Tibial nerve (tissue), 4 donors: ENCODE measurements at regions not wholly inside any gene's neighbourhood (a gene's known extent, or its start where the extent isn't known, plus 50 kb on each side); places are given as distances from the start of the nearest gene placed in this dataset.

Source experiments
- DNase-seq, 2 donors: peaks; one replicate each; pipeline ENCODE4 v3.0.0-alpha.2; 2019; ENCODE audit warnings: low spot score in 2 of 2
- H3K27ac ChIP-seq, 4 donors: fragments of 200-600 bp; sonication (generic) in 3 of 4; one replicate each; pipeline ENCODE4 v1.5.1; 2017 to 2019; ENCODE audit warnings: mild to moderate bottlenecking in 1 of 4
- H3K27me3 ChIP-seq, 2 donors: fragments of 200-600 bp; sonication (generic) in 1 of 2; one replicate each; pipeline versions ENCODE4 v1.5.1 to v1.6.0; 2017 to 2019
- H3K36me3 ChIP-seq, 3 donors: fragments of 200-600 bp; sonication (generic); one replicate each; pipeline ENCODE4 v1.5.1; 2018 to 2019
- H3K4me1 ChIP-seq, 4 donors: fragments of 200-600 bp; sonication (generic) in 3 of 4; one replicate each; pipeline ENCODE4 v1.5.1; 2017 to 2019
- H3K4me3 ChIP-seq, 4 donors: fragments of 200-600 bp; sonication (generic) in 3 of 4; one replicate each; pipeline ENCODE4 v1.5.1; 2017 to 2019; ENCODE audit warnings: mild to moderate bottlenecking in 1 of 4, moderate library complexity in 1 of 4
- H3K9me3 ChIP-seq, 4 donors: fragments of 200-600 bp; sonication (generic) in 3 of 4; one replicate each; pipeline ENCODE4 v1.5.1; 2017 to 2019
- CTCF ChIP-seq, 5 experiments: fragments of 200-600 bp in 3 of 5; fragments of 450-650 bp in 2 of 5; sonication (generic) in 3 of 5; IDR thresholded peaks; one replicate each; pipeline ENCODE4 v1.5.1; 2016 to 2019; ENCODE audit warnings: antibody characterized with exemption in 5 of 5, mild to moderate bottlenecking in 3 of 5, moderate library complexity in 2 of 5
- EP300 ChIP-seq, 2 donors: sonication (generic); formaldehyde crosslinking; IDR thresholded peaks; one replicate each; pipeline ENCODE4 v1.6.1; 2017; ENCODE audit warnings: antibody characterized with exemption in 2 of 2, mild to moderate bottlenecking in 1 of 2
- POLR2A ChIP-seq, 2 donors: fragments of 450-650 bp; IDR thresholded peaks; one replicate each; pipeline ENCODE4 v1.6.1; 2017; ENCODE audit warnings: antibody characterized with exemption in 2 of 2, mild to moderate bottlenecking in 2 of 2, moderate library complexity in 2 of 2
- WGBS, 2 donors: methylation state at CpG; one replicate each; pipeline ENCODE4 v1.1.5; 2018; 5-methylcytosine and 5-hydroxymethylcytosine counted together

DNA sequence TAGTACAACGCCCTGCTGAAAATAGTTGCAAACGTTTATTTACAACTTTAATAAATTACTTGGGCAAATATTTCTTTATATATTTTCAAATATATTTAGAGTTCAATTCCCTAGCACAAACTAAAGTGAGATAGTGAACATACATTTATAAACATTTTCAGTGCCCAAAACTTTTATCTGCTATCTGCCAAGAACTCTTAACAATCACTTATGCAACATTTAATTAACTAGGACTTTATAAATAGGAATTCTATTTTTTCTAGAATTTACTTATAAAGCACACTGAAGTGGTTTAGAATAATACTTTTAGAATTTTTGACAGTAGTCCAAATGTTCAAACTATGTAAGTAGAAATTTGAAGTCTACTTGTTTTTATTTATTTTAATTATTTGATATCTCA is 452.6 kb upstream of the RGS17 start:
- Histone ChIP-seq H3K9me3 (peaks cover 0 to 8% (median 0%) of the 10 kb centered on the region in 4 donors), H3K4me1 (no peaks in the 10 kb centered on the region), H3K27me3 (no peaks in the 10 kb centered on the region), H3K36me3 (no peaks in the 10 kb centered on the region), H3K4me3 (no peak overlapping the region), H3K27ac (no peak overlapping the region)
- no peak for TF ChIP-seq CTCF (IDR thresholded peaks at IDR 0.05)
- TF ChIP-seq EP300 (IDR thresholded peaks at IDR 0.05), result no peak
- TF ChIP-seq POLR2A (IDR thresholded peaks at IDR 0.05), result no peak
- no peak for DNase-seq
- 88 to 91% methylated on average over 2 of the region's 2 CpGs for WGBS, 2 donors

DNA sequence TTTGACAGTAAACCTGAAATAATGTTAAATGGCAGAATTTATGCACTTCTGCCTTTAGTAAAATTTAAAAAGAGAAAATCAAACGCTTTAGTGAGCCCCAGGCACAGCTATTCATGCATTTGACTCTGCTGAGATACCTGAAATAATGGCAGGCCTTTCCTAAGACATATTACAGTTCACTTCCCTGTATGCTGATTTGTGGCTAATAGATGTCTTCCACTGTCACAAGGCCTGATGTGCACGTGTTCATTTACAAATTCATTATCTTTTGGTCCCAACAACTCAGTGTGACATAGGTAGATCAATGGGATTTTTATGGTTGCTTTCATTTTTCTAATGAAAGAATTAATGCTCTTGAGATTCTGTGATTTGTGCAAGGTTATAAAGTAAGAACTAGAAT is 449.7 kb upstream of the RGS17 start:
- DNase-seq, result no peak
- Histone ChIP-seq H3K27me3 (no peaks in the 10 kb centered on the region), H3K9me3 (peaks cover 0 to 9% (median 0%) of the 10 kb centered on the region in 4 donors), H3K4me3 (no peak overlapping the region), H3K27ac (no peak overlapping the region), H3K36me3 (no peaks in the 10 kb centered on the region), H3K4me1 (no peaks in the 10 kb centered on the region)
- WGBS, 2 donors, result 68 to 78% methylated on average over 2 of the region's 2 CpGs
- no peak for TF ChIP-seq POLR2A (IDR thresholded peaks at IDR 0.05)
- TF ChIP-seq EP300 (IDR thresholded peaks at IDR 0.05), result no peak
- no peak for TF ChIP-seq CTCF (IDR thresholded peaks at IDR 0.05)

- H3K4me3 ChIP-seq, result no peak overlapping the region
- 88 to 89% methylated on average over 3 of the region's 3 CpGs for WGBS, 2 donors
- H3K4me1 ChIP-seq, result no peaks in the 10 kb centered on the region
- no peaks in the 10 kb centered on the region for H3K36me3 ChIP-seq
- no peaks in the 10 kb centered on the region for H3K27me3 ChIP-seq
- no peak for TF ChIP-seq CTCF (IDR thresholded peaks at IDR 0.05)
- no peak for DNase-seq
- no peak overlapping the region for H3K27ac ChIP-seq
- peaks cover 0 to 9% (median 0%) of the 10 kb centered on the region in 4 donors for H3K9me3 ChIP-seq
Observed at GRCh38 chr6:153575528-153575927, 444.4 kb upstream of the RGS17 start.

GRCh38 chr6:153574231-153574630 is 443.1 kb upstream of the RGS17 start:
- Histone ChIP-seq H3K4me3 (no peak overlapping the region), H3K4me1 (no peaks in the 10 kb centered on the region), H3K9me3 (peaks cover 0 to 6% (median 0%) of the 10 kb centered on the region in 4 donors), H3K27me3 (no peaks in the 10 kb centered on the region), H3K36me3 (no peaks in the 10 kb centered on the region), H3K27ac (no peak overlapping the region)
- 66% methylated on average over 2 of the region's 2 CpGs for WGBS, 2 donors
- no peak for TF ChIP-seq POLR2A (IDR thresholded peaks at IDR 0.05)
- TF ChIP-seq CTCF (IDR thresholded peaks at IDR 0.05), result no peak
- TF ChIP-seq EP300 (IDR thresholded peaks at IDR 0.05), result no peak
- DNase-seq, result no peak

- no peak for DNase-seq
- Histone ChIP-seq H3K4me1 (peaks cover 0 to 7% (median 0%) of the 10 kb centered on the region in 4 donors), H3K27ac (no peak overlapping the region), H3K27me3 (no peaks in the 10 kb centered on the region), H3K9me3 (no peaks in the 10 kb centered on the region), H3K36me3 (no peaks in the 10 kb centered on the region), H3K4me3 (no peak overlapping the region)
- TF ChIP-seq EP300 (IDR thresholded peaks at IDR 0.05) (no peak), CTCF (IDR thresholded peaks at IDR 0.05) (no peak), POLR2A (IDR thresholded peaks at IDR 0.05) (no peak)
- 77 to 85% methylated on average over 3 of the region's 3 CpGs for WGBS, 2 donors
Observed at GRCh38 chr6:153572371-153572770, 441.3 kb upstream of the RGS17 start.
